SK-N-SH (cell line): ENCODE measurements at regions not wholly inside any gene's neighbourhood (a gene's known extent, or its start where the extent isn't known, plus 50 kb on each side); places are given as distances from the start of the nearest gene placed in this dataset.

Source experiments
- EZH2phosphoT487 ChIP-seq: fragments of 200-600 bp; sonication (generic); IDR thresholded peaks from 2 replicates; pipeline ENCODE4 v1.6.1; 2017; ENCODE audit warnings: low read depth, mixed run types, mild to moderate bottlenecking, antibody characterized with exemption, moderate library complexity, borderline replicate concordance
- JUND ChIP-seq: IDR thresholded peaks from 2 replicates; pipeline ENCODE4 v1.4.0; 2012
- MAX ChIP-seq: IDR thresholded peaks from 2 replicates; pipeline ENCODE4 v1.4.0; 2012; ENCODE audit warnings: low read depth
- NFIC ChIP-seq: IDR thresholded peaks from 2 replicates; pipeline ENCODE4 v1.4.0; 2012; ENCODE audit warnings: borderline replicate concordance
- POLR2AphosphoS5 ChIP-seq: IDR thresholded peaks from 2 replicates; pipeline ENCODE4 v1.6.1; 2012; ENCODE audit warnings: low read depth, low read length
- RAD21 ChIP-seq: IDR thresholded peaks from 2 replicates; pipeline ENCODE4 v1.6.1; 2012; ENCODE audit warnings: mild to moderate bottlenecking, low read length
- SIN3A ChIP-seq: IDR thresholded peaks from 2 replicates; pipeline ENCODE4 v1.6.1; 2012; ENCODE audit warnings: low read depth, mild to moderate bottlenecking, low read length, moderate library complexity, borderline replicate concordance
- TAF1 ChIP-seq: IDR thresholded peaks from 2 replicates; pipeline ENCODE4 v1.6.1; 2012; ENCODE audit warnings: low read depth, mild to moderate bottlenecking, low read length, moderate library complexity, borderline replicate concordance
- TEAD4 ChIP-seq: IDR thresholded peaks from 2 replicates; pipeline ENCODE4 v1.4.0; 2012; ENCODE audit warnings: mild to moderate bottlenecking, borderline replicate concordance; ENCODE audit not compliant: insufficient read depth
- TF ChIP-seq, protein P1 (sequence below): fragments of 200-600 bp; sonication (generic); IDR thresholded peaks from 2 replicates; pipeline ENCODE4 v1.6.1; 2017; ENCODE audit warnings: antibody characterized with exemption, mild to moderate bottlenecking, moderate library complexity
- TF ChIP-seq, protein P2 (sequence below): IDR thresholded peaks from 2 replicates; pipeline ENCODE4 v1.4.0; 2012; ENCODE audit warnings: low read depth, borderline replicate concordance
- TF ChIP-seq, protein P3 (sequence below): fragments of 150-350 bp; IDR thresholded peaks from 2 replicates; pipeline ENCODE4 v1.6.1; 2017; ENCODE audit warnings: antibody characterized with exemption, low read length, low read depth, borderline replicate concordance

DNA sequence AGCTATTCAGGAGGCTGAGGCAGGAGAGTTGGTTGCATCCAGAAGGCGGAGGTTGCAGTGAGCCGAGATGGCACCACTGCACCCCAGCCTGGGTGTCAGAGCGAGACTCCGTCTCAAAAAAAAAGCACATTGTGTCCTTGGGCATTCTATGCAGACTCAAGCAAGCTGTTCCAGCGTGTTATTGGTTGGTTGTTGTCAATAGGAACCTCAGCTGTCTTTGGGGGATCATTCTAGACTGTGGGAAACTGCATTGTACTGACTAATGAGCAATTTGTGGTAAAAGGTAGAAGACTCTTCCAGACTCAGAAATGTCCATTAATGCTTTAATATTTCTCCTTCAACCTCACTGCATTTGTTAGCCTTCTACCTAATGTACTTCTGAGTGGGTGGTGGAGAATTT is 379.5 kb upstream of the GRAMD2B start:
- TF ChIP-seq TAF1 (no peak), SIN3A (no peak), TEAD4 (no peak), NFIC (no peak), POLR2AphosphoS5 (no peak), MAX (no peak), EZH2phosphoT487 (no peak), RAD21 (no peak), JUND (no peak)
- TF ChIP-seq, protein P1, sequence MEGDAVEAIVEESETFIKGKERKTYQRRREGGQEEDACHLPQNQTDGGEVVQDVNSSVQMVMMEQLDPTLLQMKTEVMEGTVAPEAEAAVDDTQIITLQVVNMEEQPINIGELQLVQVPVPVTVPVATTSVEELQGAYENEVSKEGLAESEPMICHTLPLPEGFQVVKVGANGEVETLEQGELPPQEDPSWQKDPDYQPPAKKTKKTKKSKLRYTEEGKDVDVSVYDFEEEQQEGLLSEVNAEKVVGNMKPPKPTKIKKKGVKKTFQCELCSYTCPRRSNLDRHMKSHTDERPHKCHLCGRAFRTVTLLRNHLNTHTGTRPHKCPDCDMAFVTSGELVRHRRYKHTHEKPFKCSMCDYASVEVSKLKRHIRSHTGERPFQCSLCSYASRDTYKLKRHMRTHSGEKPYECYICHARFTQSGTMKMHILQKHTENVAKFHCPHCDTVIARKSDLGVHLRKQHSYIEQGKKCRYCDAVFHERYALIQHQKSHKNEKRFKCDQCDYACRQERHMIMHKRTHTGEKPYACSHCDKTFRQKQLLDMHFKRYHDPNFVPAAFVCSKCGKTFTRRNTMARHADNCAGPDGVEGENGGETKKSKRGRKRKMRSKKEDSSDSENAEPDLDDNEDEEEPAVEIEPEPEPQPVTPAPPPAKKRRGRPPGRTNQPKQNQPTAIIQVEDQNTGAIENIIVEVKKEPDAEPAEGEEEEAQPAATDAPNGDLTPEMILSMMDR, result no peak
- TF ChIP-seq, protein P2, sequence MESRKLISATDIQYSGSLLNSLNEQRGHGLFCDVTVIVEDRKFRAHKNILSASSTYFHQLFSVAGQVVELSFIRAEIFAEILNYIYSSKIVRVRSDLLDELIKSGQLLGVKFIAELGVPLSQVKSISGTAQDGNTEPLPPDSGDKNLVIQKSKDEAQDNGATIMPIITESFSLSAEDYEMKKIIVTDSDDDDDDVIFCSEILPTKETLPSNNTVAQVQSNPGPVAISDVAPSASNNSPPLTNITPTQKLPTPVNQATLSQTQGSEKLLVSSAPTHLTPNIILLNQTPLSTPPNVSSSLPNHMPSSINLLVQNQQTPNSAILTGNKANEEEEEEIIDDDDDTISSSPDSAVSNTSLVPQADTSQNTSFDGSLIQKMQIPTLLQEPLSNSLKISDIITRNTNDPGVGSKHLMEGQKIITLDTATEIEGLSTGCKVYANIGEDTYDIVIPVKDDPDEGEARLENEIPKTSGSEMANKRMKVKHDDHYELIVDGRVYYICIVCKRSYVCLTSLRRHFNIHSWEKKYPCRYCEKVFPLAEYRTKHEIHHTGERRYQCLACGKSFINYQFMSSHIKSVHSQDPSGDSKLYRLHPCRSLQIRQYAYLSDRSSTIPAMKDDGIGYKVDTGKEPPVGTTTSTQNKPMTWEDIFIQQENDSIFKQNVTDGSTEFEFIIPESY, result no peak
- TF ChIP-seq, protein P3, sequence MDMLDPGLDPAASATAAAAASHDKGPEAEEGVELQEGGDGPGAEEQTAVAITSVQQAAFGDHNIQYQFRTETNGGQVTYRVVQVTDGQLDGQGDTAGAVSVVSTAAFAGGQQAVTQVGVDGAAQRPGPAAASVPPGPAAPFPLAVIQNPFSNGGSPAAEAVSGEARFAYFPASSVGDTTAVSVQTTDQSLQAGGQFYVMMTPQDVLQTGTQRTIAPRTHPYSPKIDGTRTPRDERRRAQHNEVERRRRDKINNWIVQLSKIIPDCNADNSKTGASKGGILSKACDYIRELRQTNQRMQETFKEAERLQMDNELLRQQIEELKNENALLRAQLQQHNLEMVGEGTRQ, result no peak
